HG03460 (cell line): ENCODE measurements at regions not wholly inside any gene's neighbourhood (a gene's known extent, or its start where the extent isn't known, plus 50 kb on each side); places are given as distances from the start of the nearest gene placed in this dataset.

Experiments
- ATAC-seq: cut with Tn5 transposase; IDR thresholded peaks from one replicate; pipeline ENCODE4 v1.9.1; 2021; ENCODE audit not compliant: unreplicated experiment

- ATAC-seq, result no peak
Observed at GRCh38 chr9:107948086-107948485, 458.5 kb upstream of the KLF4 start.

GRCh38 chr9:107946364-107947141 lies 457.0 kb upstream of the KLF4 start:
- ATAC-seq, result no peak

- no peak for ATAC-seq
Observed at GRCh38 chr9:107945961-107946360, 456.4 kb upstream of the KLF4 start.

- ATAC-seq, result no peak
Observed at GRCh38 chr9:107945493-107945892, 455.9 kb upstream of the KLF4 start.

GRCh38 chr9:107944387-107944786 lies 454.8 kb upstream of the KLF4 start:
- ATAC-seq, result no peak

- no peak for ATAC-seq
Observed at GRCh38 chr9:107943901-107944300, 454.3 kb upstream of the KLF4 start.

- no peak for ATAC-seq
Observed at GRCh38 chr9:107942856-107943255, 453.3 kb upstream of the KLF4 start.

GRCh38 chr9:107942291-107942690 lies 452.7 kb upstream of the KLF4 start:
- no peak for ATAC-seq

- ATAC-seq, result no peak
Observed at GRCh38 chr9:107940616-107941595, 451.3 kb upstream of the KLF4 start.

- ATAC-seq, result no peak
Observed at GRCh38 chr9:107938801-107939386, 449.3 kb upstream of the KLF4 start.

GRCh38 chr9:107935931-107936330 lies 446.4 kb upstream of the KLF4 start:
- no peak for ATAC-seq

- ATAC-seq, result no peak
Observed at GRCh38 chr9:107933516-107933915, 443.9 kb upstream of the KLF4 start.

GRCh38 chr9:107933097-107933496 lies 443.5 kb upstream of the KLF4 start:
- ATAC-seq, result no peak

- no peak for ATAC-seq
Observed at GRCh38 chr9:107932601-107933000, 443.0 kb upstream of the KLF4 start.

GRCh38 chr9:107932046-107932445 lies 442.5 kb upstream of the KLF4 start:
- no peak for ATAC-seq

GRCh38 chr9:107931071-107931715 lies 441.6 kb upstream of the KLF4 start:
- no peak for ATAC-seq

- ATAC-seq, result no peak
Observed at GRCh38 chr9:107929443-107929842, 439.9 kb upstream of the KLF4 start.

GRCh38 chr9:107928701-107929371 lies 439.3 kb upstream of the KLF4 start:
- ATAC-seq, result no peak

GRCh38 chr9:107927276-107927675 lies 437.7 kb upstream of the KLF4 start:
- ATAC-seq, result no peak

- no peak for ATAC-seq
Observed at GRCh38 chr9:107925749-107926297, 436.3 kb upstream of the KLF4 start.
